ENCODE measurements at regions not wholly inside any gene's neighbourhood (a gene's known extent, or its start where the extent isn't known, plus 50 kb on each side); places are given as distances from the start of the nearest gene placed in this dataset.
"Not testable (repeated sequence)": the region's sequence is repeated elsewhere in the genome, so short reads cannot be mapped to it uniquely, and the experiment has no call there.

DNA sequence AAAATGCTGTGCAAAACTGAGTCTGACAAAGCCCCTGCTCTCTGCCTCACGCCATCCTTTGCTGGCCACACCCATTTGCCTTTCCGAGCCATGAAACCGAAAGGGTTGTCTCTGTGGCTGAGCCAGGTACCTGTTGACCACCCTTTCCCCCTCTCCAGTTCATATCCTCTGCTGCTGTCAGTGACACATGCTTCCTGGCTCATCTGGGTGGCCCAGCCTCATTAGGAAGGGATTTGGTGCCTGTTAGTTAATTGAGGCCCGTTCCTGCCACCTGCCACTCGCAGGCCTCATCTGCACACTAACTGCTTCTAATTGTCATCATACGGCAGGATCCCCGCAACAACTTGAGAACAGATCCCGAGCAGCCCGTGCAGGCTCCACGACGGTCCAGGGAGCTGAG lies 79.2 kb downstream of the OLIG1 start:
- in situ Hi-C loops (cut with MboI; ENCODE audit: low pct_ligation_motif_present in 1 of 4, low pct_unique_long_range_greater_than_20kb in 1 of 4, low sequenced_read_pairs in 3 of 4), result no loop called here
- TF ChIP-seq POLR2AphosphoS5 (IDR thresholded peaks at IDR 0.05), result no peak
- no peak for TF ChIP-seq EP300 (IDR thresholded peaks at IDR 0.05; ENCODE audit: low read depth)
- no peak for TF ChIP-seq POLR2A (IDR thresholded peaks at IDR 0.05)
- Histone ChIP-seq H3K4me3 (no peak overlapping the region), H3K27ac (no peak overlapping the region), H3K4me1 (no peaks in the 10 kb centered on the region), H3K27me3 (peaks cover 26% of the 10 kb centered on the region), H3K9me3 (no peaks in the 10 kb centered on the region), H3K36me3 (no peaks in the 10 kb centered on the region)
- intact Hi-C loops (cut with DNase I; ENCODE audit: low total_unique reads), result no loop called here
- 72% methylated on average over 11 of the region's 11 CpGs; no CpG with 5 or more reads in 1 of the 2 donors for WGBS, 2 donors (ENCODE audit: low coverage in 1 of 2)
- DNase-seq, result no peak

DNA sequence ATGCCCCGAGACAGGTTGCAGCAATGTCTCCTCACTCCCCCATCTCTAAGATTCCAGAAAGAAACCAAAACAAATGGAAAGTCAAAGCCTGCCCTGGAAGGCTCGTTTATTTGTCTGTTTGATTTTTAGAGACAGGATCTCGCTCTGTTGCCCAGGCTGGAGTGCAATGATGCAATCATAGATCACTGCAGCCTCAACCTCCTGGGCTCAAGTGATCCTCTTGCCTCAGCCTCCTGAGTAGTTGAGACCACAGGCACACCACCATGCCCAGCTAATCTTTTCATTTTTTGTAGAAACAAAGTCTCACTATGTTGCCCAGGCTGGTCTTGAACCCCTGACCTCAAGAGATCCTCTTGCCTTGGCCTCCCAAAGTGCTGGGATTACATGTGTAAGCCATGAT lies 78.8 kb upstream of the IFNAR2 start:
- in situ Hi-C loops (cut with MboI; ENCODE audit: low pct_ligation_motif_present in 1 of 4, low pct_unique_long_range_greater_than_20kb in 1 of 4, low sequenced_read_pairs in 3 of 4); DNase-seq; H3K4me1 ChIP-seq; H3K36me3 ChIP-seq; H3K4me3 ChIP-seq; H3K9me3 ChIP-seq; H3K27ac ChIP-seq; intact Hi-C loops (cut with DNase I; ENCODE audit: low total_unique reads): not testable (repeated sequence)
- WGBS, 2 donors (ENCODE audit: low coverage in 1 of 2), result 77 to 82% methylated on average over 3 of the region's 3 CpGs
- peaks cover 30% of the 10 kb centered on the region for H3K27me3 ChIP-seq

DNA sequence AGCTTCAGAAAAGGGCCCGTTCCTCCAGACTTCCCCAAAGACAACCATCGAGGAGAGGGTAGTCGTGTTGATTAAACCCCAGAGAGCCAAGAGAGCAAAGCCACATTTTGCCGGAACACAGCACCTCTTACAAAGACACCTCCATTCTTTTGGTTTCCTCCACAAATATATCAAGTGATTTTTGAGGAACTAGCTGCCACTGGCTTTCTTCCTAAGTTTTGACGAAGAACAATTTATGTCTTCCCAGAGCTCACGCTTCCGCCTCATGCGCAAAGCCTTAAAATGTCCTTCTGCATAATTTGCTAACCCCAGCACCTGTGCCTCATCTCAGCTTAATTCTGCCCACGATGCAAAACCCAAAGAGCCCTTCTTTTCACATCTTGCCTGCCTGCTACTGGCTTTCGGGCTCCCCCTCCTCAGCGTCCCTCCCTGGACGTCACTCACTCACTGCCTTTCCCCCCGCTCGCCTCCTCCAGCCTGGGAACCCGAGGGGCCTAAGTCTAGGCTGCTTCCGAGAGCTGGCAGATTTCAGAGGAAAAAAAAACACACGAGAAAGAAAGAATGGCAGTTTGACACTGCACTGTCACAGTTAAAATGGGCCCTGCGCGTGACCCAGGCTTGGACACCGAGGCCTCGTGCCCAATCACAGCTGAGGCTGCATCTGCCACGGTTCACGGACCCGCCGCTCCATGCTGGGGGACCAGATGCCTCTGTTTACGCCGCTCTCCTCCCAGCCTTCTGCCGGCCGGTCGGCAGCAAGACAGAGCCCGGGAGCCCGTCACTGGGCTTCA lies 77.6 kb upstream of the IFNAR2 start:
- WGBS, 2 donors (ENCODE audit: low coverage in 1 of 2), result 56 to 65% methylated on average over 24 to 32 of the region's 32 CpGs
- H3K4me1 ChIP-seq, result no peaks in the 10 kb centered on the region
- peaks cover 30% of the 10 kb centered on the region for H3K27me3 ChIP-seq
- DNase-seq, result no peak
- no peaks in the 10 kb centered on the region for H3K36me3 ChIP-seq
- intact Hi-C loops (cut with DNase I; ENCODE audit: low total_unique reads) (no loop called here), in situ Hi-C loops (cut with MboI; ENCODE audit: low pct_ligation_motif_present in 1 of 4, low pct_unique_long_range_greater_than_20kb in 1 of 4, low sequenced_read_pairs in 3 of 4) (no loop called here)
- H3K27ac ChIP-seq, result no peak overlapping the region
- TF ChIP-seq POLR2AphosphoS5 (IDR thresholded peaks at IDR 0.05), result no peak
- no peak for TF ChIP-seq EP300 (IDR thresholded peaks at IDR 0.05; ENCODE audit: low read depth)
- TF ChIP-seq, protein P1, sequence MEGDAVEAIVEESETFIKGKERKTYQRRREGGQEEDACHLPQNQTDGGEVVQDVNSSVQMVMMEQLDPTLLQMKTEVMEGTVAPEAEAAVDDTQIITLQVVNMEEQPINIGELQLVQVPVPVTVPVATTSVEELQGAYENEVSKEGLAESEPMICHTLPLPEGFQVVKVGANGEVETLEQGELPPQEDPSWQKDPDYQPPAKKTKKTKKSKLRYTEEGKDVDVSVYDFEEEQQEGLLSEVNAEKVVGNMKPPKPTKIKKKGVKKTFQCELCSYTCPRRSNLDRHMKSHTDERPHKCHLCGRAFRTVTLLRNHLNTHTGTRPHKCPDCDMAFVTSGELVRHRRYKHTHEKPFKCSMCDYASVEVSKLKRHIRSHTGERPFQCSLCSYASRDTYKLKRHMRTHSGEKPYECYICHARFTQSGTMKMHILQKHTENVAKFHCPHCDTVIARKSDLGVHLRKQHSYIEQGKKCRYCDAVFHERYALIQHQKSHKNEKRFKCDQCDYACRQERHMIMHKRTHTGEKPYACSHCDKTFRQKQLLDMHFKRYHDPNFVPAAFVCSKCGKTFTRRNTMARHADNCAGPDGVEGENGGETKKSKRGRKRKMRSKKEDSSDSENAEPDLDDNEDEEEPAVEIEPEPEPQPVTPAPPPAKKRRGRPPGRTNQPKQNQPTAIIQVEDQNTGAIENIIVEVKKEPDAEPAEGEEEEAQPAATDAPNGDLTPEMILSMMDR (IDR thresholded peaks at IDR 0.05), result no peak
- TF ChIP-seq POLR2A (IDR thresholded peaks at IDR 0.05), result no peak
- no peak overlapping the region for H3K4me3 ChIP-seq
- no peaks in the 10 kb centered on the region for H3K9me3 ChIP-seq

DNA sequence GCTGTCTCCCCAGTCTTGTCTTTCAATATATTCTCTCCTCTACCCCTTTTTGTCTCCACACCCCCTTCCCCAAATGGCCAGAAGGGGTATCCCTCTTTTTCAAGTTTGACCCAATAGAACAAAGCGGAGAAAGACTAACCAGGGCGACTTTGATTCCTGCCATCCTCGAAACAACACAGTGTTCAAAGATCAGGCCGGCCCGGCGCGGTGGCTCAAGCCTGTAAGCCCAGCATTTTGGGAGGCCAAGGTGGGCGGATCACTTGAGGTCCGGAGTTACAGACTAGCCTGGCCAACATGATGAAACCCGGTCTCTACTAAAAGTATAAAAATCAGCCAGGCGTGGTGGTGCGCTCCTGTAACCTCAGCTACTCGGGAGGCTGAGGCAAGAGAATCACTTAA lies 77.0 kb upstream of the IFNAR2 start:
- Histone ChIP-seq H3K9me3 (no peaks in the 10 kb centered on the region), H3K27me3 (peaks cover 31% of the 10 kb centered on the region), H3K27ac (no peak overlapping the region), H3K36me3 (no peaks in the 10 kb centered on the region), H3K4me1 (no peaks in the 10 kb centered on the region), H3K4me3 (no peak overlapping the region)
- WGBS, 2 donors (ENCODE audit: low coverage in 1 of 2), result 91 to 93% methylated on average over 7 to 13 of the region's 13 CpGs
- in situ Hi-C loops (cut with MboI; ENCODE audit: low pct_ligation_motif_present in 1 of 4, low pct_unique_long_range_greater_than_20kb in 1 of 4, low sequenced_read_pairs in 3 of 4) (no loop called here), intact Hi-C loops (cut with DNase I; ENCODE audit: low total_unique reads) (no loop called here)
- no peak for DNase-seq
- TF ChIP-seq EP300 (IDR thresholded peaks at IDR 0.05; ENCODE audit: low read depth), result no peak
- no peak for TF ChIP-seq POLR2A (IDR thresholded peaks at IDR 0.05)
- no peak for TF ChIP-seq POLR2AphosphoS5 (IDR thresholded peaks at IDR 0.05)
- TF ChIP-seq, protein P1 (IDR thresholded peaks at IDR 0.05), result no peak

DNA sequence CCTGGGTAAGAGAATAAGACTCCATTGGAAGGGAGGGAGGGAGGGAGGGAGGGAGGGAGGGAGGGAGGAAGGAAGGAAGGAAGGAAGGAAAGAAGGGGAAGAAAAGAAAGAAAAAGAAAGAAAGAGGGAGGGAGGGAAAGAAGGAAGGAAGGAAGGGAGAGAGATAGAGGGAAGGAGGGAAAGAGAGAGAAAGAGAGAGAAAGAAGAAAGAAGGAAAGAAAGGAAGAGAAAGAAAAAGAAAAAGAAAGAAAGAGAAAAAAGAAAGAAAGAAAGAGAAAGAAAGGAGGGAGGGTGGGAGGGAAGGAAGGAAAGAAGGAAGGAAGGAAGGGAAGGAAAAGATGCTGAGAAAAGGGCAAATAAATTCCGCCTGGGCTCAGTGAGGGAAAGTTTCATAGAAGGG lies 74.7 kb upstream of the IFNAR2 start:
- Histone ChIP-seq H3K36me3 (no peaks in the 10 kb centered on the region), H3K4me1 (no peaks in the 10 kb centered on the region), H3K4me3 (no peak overlapping the region), H3K9me3 (peaks cover 0 to 9% of the 10 kb centered on the region in 2 donors), H3K27ac (no peak overlapping the region), H3K27me3 (peaks cover 39% of the 10 kb centered on the region)
- WGBS, 2 donors (ENCODE audit: low coverage in 1 of 2), result 69 to 85% methylated on average over 1 of the region's 1 CpG
- TF ChIP-seq POLR2AphosphoS5 (IDR thresholded peaks at IDR 0.05), result no peak
- TF ChIP-seq EP300 (IDR thresholded peaks at IDR 0.05; ENCODE audit: low read depth), result no peak
- TF ChIP-seq, protein P1 (IDR thresholded peaks at IDR 0.05), result no peak
- TF ChIP-seq POLR2A (IDR thresholded peaks at IDR 0.05), result no peak
- no peak for DNase-seq
- intact Hi-C loops (cut with DNase I; ENCODE audit: low total_unique reads) (no loop called here), in situ Hi-C loops (cut with MboI; ENCODE audit: low pct_ligation_motif_present in 1 of 4, low pct_unique_long_range_greater_than_20kb in 1 of 4, low sequenced_read_pairs in 3 of 4) (no loop called here)
